ENCODE measurements at regions not wholly inside any gene's neighbourhood (a gene's known extent, or its start where the extent isn't known, plus 50 kb on each side); places are given as distances from the start of the nearest gene placed in this dataset.

DNA sequence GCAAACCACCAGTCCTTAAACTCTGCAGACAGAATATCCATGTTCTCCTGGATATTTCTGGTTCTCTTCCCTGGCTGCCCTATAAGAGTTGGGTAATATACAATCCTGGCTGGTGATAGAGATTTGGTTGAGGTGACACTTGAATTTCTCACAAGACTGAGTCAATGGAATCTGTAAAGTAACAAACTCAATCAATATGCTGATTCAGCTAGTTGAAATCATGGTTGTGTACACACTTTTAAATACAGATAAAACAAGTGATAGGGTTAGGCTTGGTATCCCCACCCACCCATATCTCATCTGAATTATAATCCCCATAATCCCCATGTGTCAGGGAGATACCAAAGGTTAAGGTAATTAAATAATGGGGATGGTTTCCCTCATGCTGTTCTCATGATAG is 349.2 kb upstream of the MAD2L1 start:
- DNase-seq: no peak

GRCh38 chr4:120406960-120407359 is 340.3 kb upstream of the MAD2L1 start:
- no peak for DNase-seq

DNA sequence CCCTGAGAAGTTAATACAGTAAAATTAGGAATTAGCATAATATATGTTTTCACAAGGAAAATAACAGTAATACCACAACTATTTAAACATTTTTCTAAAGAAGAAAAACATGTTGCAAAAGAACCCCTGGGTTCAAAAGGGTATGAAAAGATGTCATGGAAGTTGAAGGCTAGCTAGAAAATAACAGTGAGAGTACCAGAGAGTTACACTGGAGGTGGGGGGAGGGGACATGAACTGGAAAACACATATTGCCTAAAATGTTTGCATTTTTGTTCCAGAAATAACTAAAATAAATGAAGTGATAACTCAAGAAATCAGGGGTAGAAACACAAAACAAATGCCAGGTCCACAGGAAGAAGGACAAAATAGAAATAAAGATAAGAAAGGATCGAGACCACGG is 336.6 kb upstream of the MAD2L1 start:
- no peak for DNase-seq

- no peak for DNase-seq
Measured at GRCh38 chr4:120400441-120400840, 333.8 kb upstream of the MAD2L1 start.

DNA sequence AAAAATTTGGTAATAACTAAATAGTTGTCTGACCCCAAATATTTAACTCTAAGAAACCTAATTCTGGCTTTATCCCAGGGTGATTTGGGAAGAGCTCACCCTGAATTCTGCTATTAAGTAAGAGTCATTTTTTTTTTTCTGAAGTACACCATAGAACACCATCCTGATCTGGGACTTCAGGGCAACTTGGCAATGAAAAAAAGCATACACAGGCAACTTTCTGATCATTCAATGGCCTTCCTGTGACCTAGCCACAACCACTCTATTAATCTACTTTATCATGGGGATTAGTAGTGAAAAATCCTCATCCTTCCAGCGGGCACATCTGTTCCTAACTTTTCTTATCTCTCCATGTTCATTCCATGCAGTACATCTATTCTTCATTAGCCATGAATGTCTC is 333.2 kb upstream of the MAD2L1 start:
- DNase-seq: no peak

DNA sequence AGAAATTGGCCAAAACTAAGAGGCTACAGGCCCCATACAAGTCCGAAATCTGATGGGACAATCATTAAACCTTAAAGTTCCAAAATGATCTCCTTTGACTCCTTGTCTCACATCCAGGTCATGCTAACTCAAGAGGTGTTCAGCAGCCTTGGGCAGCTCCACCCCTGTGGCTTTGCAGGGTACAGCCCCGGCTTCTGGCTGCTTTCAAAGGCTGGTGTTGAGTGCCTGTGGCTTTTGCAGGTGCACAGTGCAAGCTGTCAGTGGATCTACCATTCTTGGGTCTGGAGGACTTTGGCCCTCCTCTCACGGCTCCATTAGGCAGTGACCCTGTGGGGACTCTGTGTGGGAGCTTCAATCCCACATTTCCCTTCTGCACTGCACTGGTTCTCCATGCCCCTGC is 329.1 kb upstream of the MAD2L1 start:
- no peak for DNase-seq

- DNase-seq: no peak
Measured at GRCh38 chr4:120355881-120356280, 289.2 kb upstream of the MAD2L1 start.

DNA sequence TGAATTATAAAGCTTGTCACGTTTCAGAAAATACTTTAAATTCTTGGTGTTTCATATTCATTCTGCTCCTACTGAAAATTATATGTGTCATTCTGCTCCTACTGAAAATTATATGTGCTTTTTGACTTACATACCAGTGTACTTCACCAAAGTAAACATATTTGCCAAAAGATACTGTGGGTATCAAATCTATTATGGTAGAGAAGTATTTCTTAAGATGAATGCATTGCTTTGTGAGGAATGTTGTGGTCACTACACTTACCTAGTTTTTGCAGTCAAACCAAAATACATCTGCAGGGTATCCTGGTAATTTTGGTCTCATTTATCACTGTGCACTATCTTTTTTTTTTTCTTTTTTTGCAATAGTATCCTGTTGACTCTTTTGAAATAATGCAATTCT is 287.7 kb upstream of the MAD2L1 start:
- DNase-seq: no peak

- DNase-seq: no peak
Measured at GRCh38 chr4:120353235-120353634, 286.6 kb upstream of the MAD2L1 start.

GRCh38 chr4:120352739-120353138 is 286.1 kb upstream of the MAD2L1 start:
- no peak for DNase-seq

DNA sequence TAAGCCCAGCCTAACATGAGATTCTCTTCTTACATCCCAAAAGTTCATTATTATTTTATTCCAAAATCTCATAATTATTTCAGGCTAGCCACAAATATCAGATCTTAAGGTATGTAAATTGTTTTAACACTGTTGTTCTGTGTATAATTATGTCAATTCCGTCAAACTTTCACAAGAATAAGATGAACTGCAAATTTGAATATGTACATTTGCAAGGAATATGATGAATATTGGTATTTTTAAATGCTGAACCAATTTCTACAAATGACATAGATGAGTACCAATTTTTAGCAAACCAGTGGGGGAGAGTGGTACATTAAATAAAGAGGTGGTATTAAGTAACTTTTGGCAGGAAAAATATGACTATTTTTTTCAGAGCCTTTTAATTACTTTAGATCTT is 282.3 kb upstream of the MAD2L1 start:
- no peak for DNase-seq

DNA sequence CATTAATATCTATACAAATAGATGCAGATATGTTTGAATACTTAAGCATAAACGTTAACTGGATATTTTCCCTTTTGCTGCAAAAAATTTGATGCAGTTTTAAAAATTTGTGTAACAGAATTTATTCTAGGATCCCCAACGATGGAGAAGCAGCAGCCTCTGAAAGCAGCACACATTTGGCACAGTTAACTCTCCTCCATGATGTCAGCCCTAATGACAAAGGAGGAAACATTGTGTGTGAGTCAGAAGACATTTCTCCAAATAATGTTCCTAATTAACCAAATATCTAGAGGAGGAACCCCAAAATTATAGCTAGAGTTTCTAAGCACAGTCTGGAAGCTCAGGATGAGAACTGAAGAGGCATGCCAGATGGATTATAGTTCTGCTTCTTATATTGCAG is 281.9 kb upstream of the MAD2L1 start:
- DNase-seq: no peak

- no peak for DNase-seq
Measured at GRCh38 chr4:120331486-120332370, 265.1 kb upstream of the MAD2L1 start.

DNA sequence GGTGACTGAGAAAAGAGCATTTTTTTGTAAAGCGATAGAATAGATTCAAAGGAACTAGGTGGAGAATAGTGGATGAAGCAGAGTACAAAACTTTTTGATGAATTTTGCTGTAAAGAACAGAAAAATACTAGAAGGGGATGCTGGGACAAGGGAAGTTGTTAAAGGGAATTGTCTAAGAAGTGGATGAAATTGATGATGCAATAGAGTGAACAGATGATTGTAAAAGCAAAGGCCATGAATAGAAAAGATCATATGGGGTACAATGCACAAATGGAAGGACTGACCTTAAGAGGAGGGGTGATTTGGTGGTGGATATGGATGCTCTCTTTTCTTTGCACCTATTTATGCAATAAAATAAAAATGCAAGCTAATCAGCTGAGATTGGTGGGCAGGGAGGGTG is 262.7 kb upstream of the MAD2L1 start:
- DNase-seq: no peak

DNA sequence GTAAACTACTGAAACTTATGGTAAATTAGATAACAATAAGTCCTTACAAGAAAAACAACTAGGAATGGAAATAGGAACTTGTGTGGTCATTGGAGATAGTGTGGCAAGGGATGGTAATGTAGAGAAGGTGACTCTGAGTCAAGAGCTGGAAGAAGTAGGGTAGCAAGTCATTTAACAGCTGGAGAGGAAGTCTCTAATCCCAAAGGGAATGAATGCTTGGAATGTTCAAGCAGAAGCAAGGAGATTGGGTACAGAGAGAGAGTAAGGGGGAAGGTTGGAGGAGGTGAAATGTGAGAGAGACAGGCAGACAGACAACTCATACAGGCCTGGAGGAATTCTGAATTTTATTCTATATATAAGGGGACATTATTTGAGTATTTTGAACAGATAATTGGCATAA is 260.6 kb upstream of the MAD2L1 start:
- DNase-seq: no peak

GRCh38 chr4:120319046-120319767 is 252.6 kb upstream of the MAD2L1 start:
- DNase-seq: no peak

DNA sequence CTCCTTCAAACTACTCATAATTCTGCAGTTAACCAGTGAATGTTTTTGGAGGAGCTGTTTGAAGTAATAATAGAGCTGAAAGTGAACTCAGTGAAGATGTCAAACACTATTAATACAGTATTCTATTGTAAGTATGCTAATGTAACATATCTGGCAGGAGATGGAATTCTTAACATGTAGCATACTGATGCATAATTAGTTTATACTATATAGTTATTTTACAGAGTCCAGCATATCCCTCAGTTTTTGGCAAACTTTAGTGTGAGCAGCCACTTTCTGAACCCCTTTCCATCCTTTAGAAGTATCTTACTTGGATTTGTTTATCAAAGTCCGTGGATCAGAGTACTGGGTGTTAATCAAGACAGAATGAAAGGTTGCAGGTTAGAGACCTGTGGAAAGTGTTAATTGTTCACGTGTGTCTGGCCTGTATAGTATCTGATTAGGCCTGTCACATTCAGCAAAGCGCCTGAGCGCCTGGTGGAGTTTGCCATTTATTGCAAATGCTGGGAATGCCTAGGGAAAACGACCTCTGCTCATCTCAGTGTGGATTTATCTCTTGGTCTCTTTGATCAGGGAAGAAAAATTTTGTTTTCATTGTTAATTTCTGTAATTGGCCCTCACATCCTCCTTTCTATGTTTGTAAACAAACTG is 251.7 kb upstream of the MAD2L1 start:
- DNase-seq: no peak

DNA sequence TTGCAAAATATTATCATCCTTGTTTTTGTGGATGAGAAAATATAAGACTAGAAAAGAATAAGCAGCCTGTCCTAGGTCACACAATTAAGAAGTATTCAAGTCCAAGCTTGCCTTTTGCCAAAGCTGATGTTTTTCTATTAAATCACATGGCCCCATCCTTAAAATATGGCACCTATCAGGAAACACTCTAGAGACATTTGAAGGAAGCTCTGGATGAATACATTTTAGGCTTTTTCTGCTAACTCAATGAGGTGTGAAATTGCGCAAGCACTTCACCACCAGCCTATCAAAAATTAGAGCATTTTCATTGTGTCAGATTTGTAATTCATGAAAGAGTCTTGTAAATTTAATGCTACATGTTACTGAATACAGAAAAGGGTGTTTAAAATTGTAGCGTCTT is 251.1 kb upstream of the MAD2L1 start:
- no peak for DNase-seq

DNA sequence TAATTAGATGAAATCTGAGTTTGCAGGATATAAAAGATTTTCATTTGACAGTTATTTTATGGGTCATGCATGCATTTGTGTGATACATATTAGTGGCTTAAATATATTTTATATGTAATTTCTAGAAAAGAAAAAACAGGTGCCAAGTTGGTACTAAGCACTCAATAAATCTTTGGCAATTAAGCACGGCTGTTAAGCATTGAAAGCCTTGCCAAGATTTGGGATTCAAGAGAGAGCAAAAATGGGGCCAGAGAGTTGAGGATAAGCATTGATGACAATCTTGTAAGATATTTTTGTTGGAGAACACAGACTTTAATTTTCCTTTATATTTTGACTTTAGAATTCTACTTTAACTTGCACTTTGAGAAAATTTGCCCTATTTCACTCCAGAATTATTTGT is 249.8 kb upstream of the MAD2L1 start:
- DNase-seq: no peak

DNA sequence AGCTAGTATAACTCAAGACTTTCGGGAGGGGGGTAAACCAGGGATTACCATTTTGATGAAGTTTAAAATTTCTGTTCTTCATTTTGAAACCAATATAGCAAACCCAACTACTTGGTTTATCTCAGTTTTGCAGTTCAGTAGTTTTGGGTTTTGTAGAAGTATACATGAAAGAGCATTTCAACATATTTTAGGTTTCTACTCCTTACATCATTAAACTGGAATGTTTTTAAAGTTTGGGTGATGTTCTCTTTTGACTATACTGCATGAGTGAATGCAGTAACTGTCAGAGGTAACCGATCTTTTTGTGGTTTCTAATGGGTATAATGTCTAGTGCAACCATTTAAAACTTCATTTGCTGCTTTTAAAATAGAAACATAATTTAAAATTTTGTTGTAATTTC is 248.3 kb upstream of the MAD2L1 start:
- DNase-seq: no peak

DNA sequence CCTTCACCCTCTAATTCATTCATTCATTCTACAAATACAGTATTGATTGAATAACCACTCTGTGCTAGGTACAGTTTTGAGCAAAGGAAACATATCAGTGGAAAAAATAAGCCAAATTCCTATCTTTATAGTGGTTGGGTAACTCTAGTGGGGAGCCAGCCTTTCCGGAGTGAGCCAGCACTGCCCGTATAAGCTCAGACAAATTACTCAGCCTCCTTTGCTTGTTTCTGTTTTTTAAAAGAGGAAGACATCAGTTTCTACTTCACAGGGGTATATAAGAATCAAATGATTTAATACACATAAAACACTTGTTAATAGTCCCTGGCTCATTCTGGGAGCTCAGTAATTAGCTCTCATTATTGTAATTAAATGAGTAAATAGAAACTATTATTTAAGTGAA is 238.2 kb upstream of the MAD2L1 start:
- DNase-seq: no peak

- no peak for DNase-seq
Measured at GRCh38 chr4:120299631-120300030, 233.0 kb upstream of the MAD2L1 start.

- no peak for DNase-seq
Measured at GRCh38 chr4:120293341-120293740, 226.7 kb upstream of the MAD2L1 start.

- no peak for DNase-seq
Measured at GRCh38 chr4:120291541-120291940, 224.9 kb upstream of the MAD2L1 start.

Data from CD4-positive, alpha-beta T cell treated with Interleukin-12 subunit alpha and Interleukin-12 subunit beta, for 1 hour (primary cell).